GM19455 (cell line): ENCODE measurements at regions not wholly inside any gene's neighbourhood (a gene's known extent, or its start where the extent isn't known, plus 50 kb on each side); places are given as distances from the start of the nearest gene placed in this dataset.

Experiments used
- ATAC-seq: cut with Tn5 transposase; IDR thresholded peaks from one replicate; pipeline ENCODE4 v1.9.1; 2021; ENCODE audit not compliant: unreplicated experiment

DNA sequence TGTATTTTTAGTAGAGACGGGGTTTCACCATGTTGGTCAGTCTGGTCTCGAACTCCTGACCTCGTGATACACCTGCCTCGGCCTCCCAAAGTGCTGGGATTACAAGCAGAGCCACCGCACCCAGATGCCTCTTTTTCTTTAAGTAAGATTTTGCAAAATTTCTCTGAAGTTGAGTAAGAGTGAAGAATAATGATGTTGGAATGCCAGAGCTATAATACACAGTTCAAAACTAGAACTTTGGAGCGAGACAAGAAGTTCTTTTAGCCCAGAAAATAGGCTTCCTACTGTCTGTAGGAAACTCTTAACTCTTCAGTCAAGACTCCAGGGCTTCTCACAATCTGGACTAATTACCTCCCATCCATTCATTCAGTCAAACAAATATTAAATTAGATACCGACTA, 51.4 kb downstream of the MARCHF4 start:
- ATAC-seq, result no peak

DNA sequence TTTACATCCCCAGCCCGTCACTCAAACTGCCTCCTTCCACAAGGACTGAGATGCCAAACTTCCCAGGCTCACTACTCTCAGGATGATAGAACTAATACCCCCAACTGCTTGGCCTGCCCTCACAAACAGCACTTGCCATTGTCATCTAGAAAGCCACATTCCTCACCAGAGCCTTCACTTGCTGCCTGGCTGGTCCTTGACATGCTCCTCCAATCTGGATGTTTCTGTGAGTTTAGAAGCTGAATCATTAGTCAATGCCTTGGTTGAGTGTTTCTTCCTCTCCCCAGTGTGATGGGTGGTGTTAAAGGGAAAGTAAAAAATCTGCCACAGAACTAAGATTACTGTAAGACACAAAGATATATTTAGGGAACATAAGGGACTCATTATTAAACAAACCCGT, 52.5 kb downstream of the MARCHF4 start:
- ATAC-seq, result no peak

- no peak for ATAC-seq
Observed at GRCh38 chr2:216318521-216318874, 53.8 kb downstream of the MARCHF4 start.

GRCh38 chr2:216317831-216318520, 54.3 kb downstream of the MARCHF4 start:
- ATAC-seq, result no peak

DNA sequence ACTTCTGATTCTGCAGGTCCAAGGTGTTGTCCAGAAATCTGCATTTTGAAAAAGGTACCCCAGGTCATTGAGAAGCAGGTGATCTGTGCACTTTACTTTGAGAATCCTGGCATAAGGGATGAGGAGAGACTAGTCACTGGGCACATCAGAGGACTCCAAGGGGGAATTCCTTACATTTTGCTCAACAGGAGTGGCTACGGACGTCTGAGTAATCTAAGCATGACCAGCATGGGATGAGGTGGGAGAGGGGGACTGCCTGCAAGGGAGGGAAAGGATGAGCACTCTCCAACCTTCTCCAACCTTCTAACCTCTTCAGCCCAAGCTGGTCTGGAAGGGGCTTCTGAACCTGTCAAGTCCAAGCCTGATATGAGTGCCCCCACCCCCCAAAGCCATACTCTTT, 55.5 kb downstream of the MARCHF4 start:
- ATAC-seq, result no peak

DNA sequence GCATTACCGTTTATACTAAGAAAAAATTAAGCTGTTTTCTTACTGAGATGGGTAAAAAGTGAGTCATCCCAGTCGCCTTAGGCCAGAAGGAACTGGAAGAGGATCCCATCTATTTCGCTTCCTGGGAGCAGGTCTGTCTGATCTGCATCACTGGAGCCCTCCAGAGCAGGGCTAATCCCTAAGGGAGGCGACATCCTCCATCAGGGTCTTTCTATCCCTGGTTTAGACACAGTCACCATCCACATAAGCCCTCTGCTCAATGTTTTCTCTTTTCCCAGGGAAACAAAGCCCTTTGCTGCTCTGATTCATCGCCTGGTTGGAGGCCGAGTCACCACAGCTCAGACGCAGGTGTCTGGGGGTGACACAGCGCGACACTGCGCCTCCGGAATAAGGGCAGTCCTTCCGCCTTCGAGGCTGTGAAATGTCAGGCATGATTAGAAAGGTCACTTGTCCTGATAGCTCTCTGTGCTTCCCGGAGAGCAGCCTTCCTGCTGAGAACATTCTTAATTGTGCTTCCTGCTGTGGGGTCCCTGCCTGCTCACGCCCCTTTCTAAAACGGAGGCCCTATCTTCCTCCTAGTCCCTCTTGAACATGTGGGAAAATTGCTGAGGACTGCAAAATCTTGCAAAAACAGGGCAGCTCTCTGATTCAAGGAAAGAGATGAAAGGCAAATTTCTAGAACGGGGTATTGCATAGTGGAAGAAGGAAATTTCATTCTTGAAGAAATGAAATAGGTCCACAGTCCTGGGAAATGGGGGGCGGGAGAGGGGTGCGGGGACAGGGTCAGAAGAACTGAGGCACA, 56.3 kb downstream of the MARCHF4 start:
- no peak for ATAC-seq

DNA sequence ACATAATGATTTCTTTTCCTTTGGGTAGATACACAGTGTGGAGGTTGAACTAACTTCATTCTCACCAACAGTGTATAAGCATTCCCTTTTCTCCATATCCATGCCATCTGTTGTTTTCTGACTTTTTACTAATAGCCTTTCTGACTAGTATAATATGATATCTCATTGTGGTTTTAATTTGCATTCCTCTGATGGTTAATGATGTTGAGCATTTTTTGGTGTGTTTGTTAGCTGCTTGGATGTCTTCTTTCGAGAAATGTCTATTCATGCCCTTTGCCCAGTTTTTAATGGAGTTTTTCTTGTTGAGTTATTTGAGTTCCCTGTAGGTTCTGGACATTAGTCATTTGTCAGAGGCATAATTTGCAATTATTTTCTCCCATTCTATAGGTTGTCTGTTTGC, 59.8 kb downstream of the MARCHF4 start:
- ATAC-seq, result no peak

DNA sequence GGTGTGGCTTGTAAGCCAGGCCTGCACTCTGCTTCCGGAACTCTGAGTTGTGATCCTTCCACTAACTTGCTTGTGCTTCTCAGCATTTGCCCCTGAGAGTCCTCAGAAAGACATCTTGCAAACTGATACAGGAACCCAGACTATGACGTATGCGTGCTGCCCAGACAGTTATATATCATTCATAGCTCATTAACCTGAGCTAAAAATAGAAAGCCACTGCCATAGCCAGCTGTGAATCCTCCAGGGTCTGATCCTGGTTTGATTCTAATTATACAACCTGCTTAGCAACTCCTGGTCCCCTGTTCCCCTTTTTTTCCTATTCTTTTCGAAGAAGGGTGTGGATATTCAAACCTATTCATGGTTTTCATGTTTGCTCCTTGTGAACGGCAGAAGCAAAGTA, 63.7 kb downstream of the MARCHF4 start:
- no peak for ATAC-seq

- no peak for ATAC-seq
Observed at GRCh38 chr2:216307496-216307895, 64.8 kb downstream of the MARCHF4 start.

- ATAC-seq, result no peak
Observed at GRCh38 chr2:216306868-216307267, 65.4 kb downstream of the MARCHF4 start.

DNA sequence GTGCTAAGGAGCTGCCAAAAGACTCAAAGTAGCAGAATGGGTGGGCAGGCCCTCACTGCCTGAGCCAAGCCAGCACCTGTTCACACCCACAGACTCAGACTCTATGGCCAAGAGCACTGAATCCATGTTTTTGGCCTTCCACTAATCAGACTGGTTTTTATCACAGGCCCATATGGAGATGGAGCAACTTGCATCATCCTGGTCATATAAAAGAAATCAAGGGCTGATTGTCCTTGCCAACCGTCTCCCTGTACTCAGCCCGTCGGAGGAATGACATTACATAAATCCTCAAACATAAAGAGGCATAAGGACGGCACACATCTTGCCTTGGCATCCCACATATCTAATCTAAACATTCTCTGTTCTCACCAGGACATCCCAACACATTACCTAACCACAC, 66.7 kb downstream of the MARCHF4 start:
- ATAC-seq, result no peak

GRCh38 chr2:216302981-216303676, 69.2 kb downstream of the MARCHF4 start:
- ATAC-seq, result no peak

GRCh38 chr2:216300906-216301305, 71.4 kb downstream of the MARCHF4 start:
- ATAC-seq, result no peak

DNA sequence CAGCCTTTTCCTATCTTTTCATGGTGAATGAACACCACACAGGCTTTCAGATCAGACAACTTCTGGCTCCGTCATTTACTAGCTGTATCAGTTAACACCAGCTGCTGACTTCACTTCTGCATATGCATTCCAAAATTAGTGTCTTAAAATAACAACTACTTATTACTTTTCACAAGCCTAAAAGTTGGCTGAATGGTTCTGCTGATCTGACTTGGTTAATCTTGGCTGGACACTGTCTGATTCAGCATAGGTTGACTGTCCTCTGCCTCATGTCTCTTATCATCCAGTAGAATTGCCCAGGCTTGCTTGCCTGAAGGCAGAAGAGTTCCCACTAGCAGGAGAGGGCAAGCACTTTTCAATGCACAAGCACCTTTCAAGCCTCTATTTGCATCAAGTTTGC, 72.7 kb downstream of the MARCHF4 start:
- ATAC-seq, result no peak

- no peak for ATAC-seq
Observed at GRCh38 chr2:216298719-216299495, 73.4 kb downstream of the MARCHF4 start.

DNA sequence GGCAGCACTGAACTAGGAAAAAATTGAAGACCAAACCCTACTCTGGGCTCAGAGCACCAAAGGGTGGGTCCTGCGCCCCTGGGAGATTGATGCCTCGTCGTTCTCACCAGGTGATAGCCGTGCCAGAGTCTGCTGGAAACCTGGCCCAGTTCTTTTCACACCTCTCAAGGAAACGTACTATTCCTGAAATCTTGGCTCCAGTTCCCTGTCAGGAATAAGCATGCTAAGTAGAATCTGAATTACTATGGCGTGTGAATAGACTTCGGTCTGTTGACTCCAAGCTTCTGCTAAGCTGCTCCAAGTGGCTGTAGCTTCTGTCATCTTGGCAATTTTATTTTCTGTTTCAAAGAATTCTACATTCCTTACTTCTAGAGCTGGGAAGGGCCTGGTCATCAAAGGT, 75.4 kb downstream of the MARCHF4 start:
- ATAC-seq, result no peak

GRCh38 chr2:216294305-216294704, 78.0 kb downstream of the MARCHF4 start:
- no peak for ATAC-seq

DNA sequence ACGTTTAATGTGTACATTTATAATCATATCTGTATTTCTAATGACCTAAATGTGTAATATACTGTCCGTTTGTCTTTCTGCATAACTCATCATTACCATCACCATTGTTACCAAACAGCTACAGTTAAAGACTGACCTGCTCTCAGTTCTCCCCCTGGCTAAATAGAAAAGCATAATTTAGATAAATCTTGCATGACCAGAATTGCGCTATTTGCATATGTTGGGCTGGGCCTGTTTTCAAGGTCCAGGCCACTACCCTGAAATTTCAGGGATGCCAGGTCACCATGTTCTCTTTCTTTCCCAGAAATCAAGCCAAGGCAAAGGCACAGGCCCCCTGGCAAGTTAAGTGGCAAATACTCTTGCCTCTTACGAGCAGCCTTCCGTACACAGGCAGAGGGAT, 78.4 kb downstream of the MARCHF4 start:
- no peak for ATAC-seq

- no peak for ATAC-seq
Observed at GRCh38 chr2:216292886-216293301, 79.4 kb downstream of the MARCHF4 start.

GRCh38 chr2:216292475-216292874, 79.8 kb downstream of the MARCHF4 start:
- ATAC-seq, result no peak

GRCh38 chr2:216289470-216289869, 82.8 kb downstream of the MARCHF4 start:
- no peak for ATAC-seq
